WTC11 (cell line): ENCODE measurements at regions not wholly inside any gene's neighbourhood (a gene's known extent, or its start where the extent isn't known, plus 50 kb on each side); places are given as distances from the start of the nearest gene placed in this dataset.

Experiments used
- JUN ChIP-seq: sonication (generic); formaldehyde crosslinking; IDR thresholded peaks from 2 replicates; pipeline ENCODE4 v1.8.0; 2023; ENCODE audit warnings: mild to moderate bottlenecking, missing genetic modification reagents
- SP1 ChIP-seq: sonication (generic); formaldehyde crosslinking; conservative IDR thresholded peaks from 2 replicates; pipeline ENCODE4 v1.8.1; 2022; ENCODE audit warnings: missing genetic modification reagents
- ZNF121 ChIP-seq: sonication (generic); formaldehyde crosslinking; IDR thresholded peaks from 2 replicates; pipeline ENCODE4 v1.8.0; 2023; ENCODE audit warnings: missing genetic modification reagents
- ZNF671 ChIP-seq: fragments of 250-450 bp; sonication (Bioruptor Pico); IDR thresholded peaks from 2 replicates; pipeline ENCODE4 v1.8.0; 2021; ENCODE audit warnings: mild to moderate bottlenecking
- TF ChIP-seq, protein P1 (sequence below): sonication (generic); formaldehyde crosslinking; IDR thresholded peaks from 2 replicates; pipeline ENCODE4 v1.8.1; 2023; ENCODE audit warnings: mild to moderate bottlenecking, missing genetic modification reagents
- TF ChIP-seq, protein P2 (sequence below): fragments of 200-600 bp; IDR thresholded peaks from 2 replicates; pipeline ENCODE4 v1.8.0; 2022; ENCODE audit warnings: antibody characterized with exemption
- TF ChIP-seq, protein P3 (sequence below): sonication (generic); formaldehyde crosslinking; IDR thresholded peaks from 2 replicates; pipeline ENCODE4 v1.8.1; 2022; ENCODE audit warnings: low read depth, missing genetic modification reagents, borderline replicate concordance
- TF ChIP-seq, protein P4 (sequence below): sonication (generic); formaldehyde crosslinking; IDR thresholded peaks from 2 replicates; pipeline ENCODE4 v1.8.1; 2023; ENCODE audit warnings: mild to moderate bottlenecking, moderate library complexity, missing genetic modification reagents

DNA sequence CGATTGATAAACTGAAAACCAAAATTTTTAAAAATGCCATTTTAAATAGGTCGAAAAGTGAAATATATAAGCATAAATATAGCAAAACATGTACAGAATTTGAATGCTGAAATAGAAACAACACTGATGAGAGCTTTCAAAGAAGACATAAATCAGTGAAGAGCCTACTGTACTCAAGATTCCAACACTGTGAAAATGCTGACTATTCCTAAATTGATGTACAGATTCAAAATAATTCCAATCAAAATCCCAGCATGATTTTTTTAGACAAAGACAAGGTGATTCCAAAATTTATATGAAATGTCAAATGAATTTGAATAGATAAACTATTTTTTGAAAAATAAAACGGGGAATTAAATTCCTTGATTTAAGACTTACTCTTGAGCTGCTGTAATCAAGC is 1010.4 kb downstream of the TBC1D22A start:
- TF ChIP-seq, protein P1, sequence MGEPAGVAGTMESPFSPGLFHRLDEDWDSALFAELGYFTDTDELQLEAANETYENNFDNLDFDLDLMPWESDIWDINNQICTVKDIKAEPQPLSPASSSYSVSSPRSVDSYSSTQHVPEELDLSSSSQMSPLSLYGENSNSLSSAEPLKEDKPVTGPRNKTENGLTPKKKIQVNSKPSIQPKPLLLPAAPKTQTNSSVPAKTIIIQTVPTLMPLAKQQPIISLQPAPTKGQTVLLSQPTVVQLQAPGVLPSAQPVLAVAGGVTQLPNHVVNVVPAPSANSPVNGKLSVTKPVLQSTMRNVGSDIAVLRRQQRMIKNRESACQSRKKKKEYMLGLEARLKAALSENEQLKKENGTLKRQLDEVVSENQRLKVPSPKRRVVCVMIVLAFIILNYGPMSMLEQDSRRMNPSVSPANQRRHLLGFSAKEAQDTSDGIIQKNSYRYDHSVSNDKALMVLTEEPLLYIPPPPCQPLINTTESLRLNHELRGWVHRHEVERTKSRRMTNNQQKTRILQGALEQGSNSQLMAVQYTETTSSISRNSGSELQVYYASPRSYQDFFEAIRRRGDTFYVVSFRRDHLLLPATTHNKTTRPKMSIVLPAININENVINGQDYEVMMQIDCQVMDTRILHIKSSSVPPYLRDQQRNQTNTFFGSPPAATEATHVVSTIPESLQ: no peak
- TF ChIP-seq SP1 (CRISPR knock-in tag) (no peak), ZNF671 (CRISPR knock-in tag) (no peak), ZNF121 (CRISPR knock-in tag) (no peak), JUN (CRISPR knock-in tag) (no peak)
- TF ChIP-seq, protein P2, sequence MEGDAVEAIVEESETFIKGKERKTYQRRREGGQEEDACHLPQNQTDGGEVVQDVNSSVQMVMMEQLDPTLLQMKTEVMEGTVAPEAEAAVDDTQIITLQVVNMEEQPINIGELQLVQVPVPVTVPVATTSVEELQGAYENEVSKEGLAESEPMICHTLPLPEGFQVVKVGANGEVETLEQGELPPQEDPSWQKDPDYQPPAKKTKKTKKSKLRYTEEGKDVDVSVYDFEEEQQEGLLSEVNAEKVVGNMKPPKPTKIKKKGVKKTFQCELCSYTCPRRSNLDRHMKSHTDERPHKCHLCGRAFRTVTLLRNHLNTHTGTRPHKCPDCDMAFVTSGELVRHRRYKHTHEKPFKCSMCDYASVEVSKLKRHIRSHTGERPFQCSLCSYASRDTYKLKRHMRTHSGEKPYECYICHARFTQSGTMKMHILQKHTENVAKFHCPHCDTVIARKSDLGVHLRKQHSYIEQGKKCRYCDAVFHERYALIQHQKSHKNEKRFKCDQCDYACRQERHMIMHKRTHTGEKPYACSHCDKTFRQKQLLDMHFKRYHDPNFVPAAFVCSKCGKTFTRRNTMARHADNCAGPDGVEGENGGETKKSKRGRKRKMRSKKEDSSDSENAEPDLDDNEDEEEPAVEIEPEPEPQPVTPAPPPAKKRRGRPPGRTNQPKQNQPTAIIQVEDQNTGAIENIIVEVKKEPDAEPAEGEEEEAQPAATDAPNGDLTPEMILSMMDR: no peak
- TF ChIP-seq, protein P3, sequence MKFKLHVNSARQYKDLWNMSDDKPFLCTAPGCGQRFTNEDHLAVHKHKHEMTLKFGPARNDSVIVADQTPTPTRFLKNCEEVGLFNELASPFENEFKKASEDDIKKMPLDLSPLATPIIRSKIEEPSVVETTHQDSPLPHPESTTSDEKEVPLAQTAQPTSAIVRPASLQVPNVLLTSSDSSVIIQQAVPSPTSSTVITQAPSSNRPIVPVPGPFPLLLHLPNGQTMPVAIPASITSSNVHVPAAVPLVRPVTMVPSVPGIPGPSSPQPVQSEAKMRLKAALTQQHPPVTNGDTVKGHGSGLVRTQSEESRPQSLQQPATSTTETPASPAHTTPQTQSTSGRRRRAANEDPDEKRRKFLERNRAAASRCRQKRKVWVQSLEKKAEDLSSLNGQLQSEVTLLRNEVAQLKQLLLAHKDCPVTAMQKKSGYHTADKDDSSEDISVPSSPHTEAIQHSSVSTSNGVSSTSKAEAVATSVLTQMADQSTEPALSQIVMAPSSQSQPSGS: no peak
- TF ChIP-seq, protein P4, sequence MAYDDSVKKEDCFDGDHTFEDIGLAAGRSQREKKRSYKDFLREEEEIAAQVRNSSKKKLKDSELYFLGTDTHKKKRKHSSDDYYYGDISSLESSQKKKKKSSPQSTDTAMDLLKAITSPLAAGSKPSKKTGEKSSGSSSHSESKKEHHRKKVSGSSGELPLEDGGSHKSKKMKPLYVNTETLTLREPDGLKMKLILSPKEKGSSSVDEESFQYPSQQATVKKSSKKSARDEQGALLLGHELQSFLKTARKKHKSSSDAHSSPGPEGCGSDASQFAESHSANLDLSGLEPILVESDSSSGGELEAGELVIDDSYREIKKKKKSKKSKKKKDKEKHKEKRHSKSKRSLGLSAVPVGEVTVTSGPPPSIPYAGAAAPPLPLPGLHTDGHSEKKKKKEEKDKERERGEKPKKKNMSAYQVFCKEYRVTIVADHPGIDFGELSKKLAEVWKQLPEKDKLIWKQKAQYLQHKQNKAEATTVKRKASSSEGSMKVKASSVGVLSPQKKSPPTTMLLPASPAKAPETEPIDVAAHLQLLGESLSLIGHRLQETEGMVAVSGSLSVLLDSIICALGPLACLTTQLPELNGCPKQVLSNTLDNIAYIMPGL (CRISPR knock-in tag): no peak
